Activated naive CD4-positive, alpha-beta T cell treated with Interleukin-2 at 50 U/mL for 16 hours (primary cell): ENCODE measurements at regions not wholly inside any gene's neighbourhood (a gene's known extent, or its start where the extent isn't known, plus 50 kb on each side); places are given as distances from the start of the nearest gene placed in this dataset.

Source experiments
- DNase-seq: peaks from one replicate; pipeline ENCODE4 v3.0.0-alpha.2; 2020

- no peak for DNase-seq
These were observed 110.6 kb upstream of the GLI3 start for GRCh38 chr7:42347616-42348015.

- no peak for DNase-seq
These were observed 108.7 kb upstream of the GLI3 start for GRCh38 chr7:42345478-42346299.

DNA sequence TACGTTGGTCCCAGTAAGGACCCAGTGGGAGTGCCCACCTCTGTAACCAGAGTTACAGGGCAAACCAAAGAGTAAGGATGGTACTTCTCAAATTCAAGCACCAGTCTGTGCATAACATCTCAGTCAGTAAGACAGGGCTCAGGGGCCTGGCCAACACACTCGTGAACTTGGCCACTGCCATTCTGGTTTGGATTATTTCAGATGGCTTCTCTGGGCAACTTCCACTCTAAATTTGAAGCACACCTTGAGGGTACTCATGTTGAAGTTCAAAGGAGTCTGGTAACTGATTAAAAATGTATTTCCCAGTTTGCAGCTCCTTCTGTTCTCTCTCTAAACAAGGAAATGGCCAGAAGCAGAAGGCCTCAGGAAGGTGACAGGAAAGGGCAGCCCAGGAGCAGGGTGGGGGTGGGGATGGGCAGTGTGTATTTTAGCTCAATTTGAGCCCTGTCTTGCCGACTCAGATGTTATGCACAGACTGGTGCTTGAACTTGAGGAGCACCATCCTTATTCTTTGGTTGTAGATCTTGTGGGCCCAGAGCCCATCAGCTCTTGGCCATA lies 107.3 kb upstream of the GLI3 start:
- no peak for DNase-seq

- no peak for DNase-seq
These were observed 105.4 kb upstream of the GLI3 start for GRCh38 chr7:42342381-42342780.

DNA sequence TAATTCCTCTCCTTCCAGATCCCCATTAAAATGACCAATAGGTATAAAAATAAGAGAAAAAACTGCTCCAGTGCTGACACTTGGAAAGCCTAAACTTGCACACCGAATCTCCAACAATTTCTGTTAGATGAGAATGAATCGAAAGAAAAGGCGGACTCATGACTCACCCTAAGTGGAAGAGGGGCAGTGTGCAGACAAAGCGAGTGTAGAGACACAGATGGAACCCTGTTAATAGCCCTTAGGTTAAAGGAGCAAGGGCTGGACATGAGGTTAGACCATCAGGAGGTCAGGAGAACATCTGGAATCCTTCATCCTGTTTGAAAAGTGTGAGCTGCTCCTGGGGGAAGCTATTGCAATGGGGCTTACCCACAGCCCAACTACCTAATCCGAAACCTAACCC lies 103.4 kb upstream of the GLI3 start:
- no peak for DNase-seq

DNA sequence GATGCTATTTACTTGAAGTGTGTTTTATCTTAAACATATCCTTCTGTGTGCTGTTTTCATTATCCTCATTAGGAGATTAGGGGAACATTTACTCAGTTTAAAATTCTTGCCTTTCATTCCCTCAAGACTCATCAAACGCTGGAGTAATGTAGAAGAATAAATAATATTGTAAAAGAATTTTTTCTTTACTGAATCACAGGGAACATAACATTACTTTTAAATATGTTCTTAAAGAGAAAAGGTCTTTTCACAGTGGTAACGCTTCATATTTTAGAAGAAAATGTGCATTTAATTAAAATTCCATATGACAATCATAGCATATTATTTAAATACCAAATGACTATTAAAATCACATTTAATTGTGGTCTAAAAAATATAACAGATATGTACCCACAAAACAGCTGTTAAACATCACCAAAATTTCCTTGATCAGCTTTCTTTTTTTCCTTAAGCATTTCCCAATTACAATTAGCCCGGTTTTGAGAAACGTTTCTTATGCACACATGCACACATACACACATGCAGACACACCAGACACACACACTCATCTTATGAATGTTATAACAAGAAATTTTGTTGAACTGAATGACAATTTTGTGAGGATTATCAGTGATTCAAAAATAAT lies 102.0 kb upstream of the GLI3 start:
- DNase-seq: no peak

DNA sequence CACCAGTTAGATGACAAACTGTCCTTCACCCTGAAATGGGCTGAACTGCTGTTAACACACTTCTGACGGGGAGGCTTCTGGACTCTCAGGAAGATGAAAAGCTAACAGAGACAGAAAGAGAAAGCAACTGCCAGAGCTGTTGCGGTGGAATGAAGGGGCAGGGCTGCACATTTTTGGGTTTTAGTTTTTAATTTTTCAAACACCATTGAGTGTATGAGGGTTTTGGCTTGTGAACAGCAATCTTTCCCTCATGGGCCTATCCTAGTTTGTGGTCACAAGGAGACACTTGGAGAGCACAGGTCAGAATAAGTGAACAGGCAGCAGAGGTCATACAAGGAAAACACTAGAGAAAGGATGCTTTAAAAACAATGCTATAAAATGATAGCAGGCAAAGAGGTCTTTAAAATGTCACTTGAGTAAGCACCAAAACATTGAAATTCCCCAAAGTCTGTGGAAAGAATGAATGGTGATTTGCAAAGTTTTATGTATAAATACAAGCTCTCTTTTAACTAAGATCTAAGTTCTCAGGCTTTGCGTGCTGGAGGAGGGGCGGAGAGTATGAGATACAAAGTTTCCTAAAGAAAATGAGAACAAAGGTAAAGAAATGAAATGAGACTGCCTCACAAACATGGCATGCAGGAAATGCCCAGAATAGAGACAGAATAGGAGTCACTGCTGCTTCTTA lies 101.4 kb upstream of the GLI3 start:
- no peak for DNase-seq

DNA sequence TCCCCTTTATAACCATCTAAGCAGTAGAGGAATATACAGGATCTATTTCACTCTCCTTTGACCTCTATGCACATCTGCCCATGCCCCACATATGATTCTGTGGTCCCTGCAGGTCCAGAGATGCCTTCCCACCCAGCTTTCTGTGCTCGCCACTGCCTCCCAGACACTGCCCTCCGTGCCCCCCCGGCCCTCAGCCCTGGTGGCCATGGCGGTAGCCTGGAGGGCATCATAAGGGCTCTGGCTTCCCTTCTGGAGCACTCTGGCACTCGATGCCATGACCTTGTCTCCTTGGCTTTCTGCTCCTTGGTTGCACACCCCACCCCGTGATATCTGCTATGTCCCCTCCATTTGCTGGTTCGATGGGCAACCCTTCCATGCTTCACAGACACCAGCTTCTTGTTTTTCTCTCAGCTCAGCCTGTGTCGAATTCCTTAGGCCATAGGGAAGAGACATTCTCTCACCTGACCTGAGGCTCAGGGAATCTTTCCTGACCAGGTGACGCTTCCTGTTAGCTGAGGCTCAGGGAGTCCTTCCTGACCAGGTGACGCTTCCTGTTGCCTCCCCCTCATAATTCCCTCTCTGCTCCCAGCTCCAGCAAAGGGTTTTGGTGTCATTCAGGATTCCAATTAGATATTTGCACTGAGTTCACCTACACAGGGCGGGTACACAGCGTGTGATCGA lies 100.4 kb upstream of the GLI3 start:
- DNase-seq: no peak

DNA sequence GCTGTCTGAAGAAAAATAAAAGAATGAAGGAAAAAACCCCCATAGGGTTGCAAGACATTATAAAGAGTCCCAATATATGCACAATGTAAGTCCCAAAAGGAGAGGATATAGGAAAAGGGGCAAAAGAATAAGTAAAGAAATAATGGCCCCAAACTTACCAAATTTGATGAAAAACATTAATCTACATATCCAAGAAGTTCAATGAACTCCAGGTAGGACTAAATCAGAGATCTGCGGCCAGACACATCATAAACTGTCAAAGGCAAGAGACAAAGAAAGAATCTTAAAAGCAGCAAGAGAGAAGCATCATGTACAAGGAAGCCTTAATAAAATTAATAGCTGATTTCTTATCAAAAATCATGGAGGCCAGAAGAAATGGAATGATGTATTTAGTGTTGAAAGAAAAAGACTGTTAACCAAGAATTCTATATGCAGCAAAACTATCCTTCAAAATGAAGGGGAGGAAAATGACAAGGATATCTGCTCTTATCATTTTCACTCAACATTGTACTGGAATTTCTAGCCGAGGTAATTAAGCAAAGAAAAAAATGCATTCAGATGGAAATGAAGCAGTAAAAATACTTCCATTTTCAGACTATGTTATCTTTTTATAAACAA lies 95.7 kb upstream of the GLI3 start:
- DNase-seq: no peak

- no peak for DNase-seq
These were observed 82.6 kb upstream of the GLI3 start for GRCh38 chr7:42319631-42320030.

DNA sequence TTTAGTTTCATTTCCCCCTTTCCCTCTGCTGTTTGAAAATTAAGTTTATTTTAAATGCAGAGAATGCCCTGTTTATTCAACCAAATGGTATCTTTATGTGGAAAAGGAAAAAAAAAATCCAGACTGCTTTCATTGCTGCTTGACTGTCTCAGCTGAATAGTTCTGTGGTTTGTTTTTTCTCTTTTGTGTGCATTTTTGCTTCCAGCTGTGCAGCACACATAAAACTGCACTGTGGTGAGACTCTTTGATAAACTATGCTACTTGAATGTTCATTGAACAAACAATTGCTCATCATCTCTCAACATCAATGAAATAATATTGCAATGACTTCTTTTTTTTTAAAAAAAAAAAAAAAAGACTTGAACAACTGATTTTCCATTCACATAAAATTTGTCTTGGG lies 78.6 kb upstream of the GLI3 start:
- DNase-seq: no peak

DNA sequence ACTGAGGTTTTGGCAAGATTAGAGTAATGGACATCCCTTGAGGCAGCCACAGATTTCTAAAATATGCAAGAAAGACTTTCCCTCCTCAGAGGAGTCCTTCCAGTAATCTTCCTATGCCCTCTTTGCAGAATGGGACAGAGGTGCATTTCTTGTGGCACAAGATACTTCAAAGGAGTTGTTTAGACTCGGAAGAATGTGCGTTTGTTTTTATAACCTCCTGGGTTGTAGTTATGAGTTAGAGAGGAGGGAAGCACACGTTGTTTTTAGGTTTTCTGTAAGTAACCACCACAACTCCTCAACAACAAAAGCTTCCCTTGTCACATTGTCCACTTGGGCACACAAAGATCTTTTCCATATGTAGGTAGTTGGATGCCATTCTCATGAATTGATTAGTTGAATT lies 78.1 kb upstream of the GLI3 start:
- DNase-seq: no peak

DNA sequence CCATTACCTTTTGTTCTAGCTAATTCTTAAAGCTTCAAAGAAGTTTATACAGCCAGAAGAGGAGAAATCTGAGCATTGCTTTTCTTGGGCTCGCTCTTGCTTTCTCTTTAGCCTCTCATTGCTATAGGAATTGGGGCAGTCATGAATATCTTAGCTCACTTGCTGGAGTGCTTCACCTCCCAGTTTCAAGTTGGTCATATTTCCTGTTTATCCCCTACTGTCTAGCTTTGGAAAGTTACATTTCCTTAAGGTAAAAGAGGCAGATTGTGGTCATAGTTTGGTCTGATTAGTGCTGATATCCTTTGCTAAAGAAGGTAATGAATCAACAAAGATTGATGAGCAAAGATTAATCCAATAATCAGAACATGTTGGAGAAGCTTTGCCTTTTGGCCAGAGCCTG lies 77.7 kb upstream of the GLI3 start:
- no peak for DNase-seq

- no peak for DNase-seq
These were observed 74.2 kb upstream of the GLI3 start for GRCh38 chr7:42311195-42311594.

GRCh38 chr7:42292991-42293521 lies 56.0 kb upstream of the GLI3 start:
- no peak for DNase-seq

DNA sequence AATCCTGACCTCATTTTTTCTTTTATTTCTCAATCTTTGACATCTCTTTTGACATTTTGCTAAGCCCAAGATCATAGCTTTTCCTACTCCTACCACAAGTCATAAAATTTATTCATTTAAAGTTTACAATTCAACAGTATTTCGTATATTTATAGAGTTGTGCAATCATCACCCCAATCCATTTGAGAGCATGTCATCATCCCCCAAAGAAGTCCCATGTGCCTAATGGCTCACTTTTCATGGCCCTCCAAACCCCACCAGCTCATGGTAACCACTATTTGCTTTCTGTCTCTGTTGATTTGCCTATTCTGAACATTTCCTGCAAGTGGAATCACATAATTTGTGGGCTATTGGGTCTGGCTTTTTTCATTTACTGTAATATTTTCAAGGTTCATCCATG lies 52.5 kb upstream of the GLI3 start:
- DNase-seq: no peak
